B cell (primary cell): ENCODE measurements at regions not wholly inside any gene's neighbourhood (a gene's known extent, or its start where the extent isn't known, plus 50 kb on each side); places are given as distances from the start of the nearest gene placed in this dataset.

Source experiments
- EZH2 ChIP-seq: IDR thresholded peaks from 2 replicates; pipeline ENCODE4 v1.6.1; 2012; ENCODE audit warnings: borderline replicate concordance, low read depth, mild to moderate bottlenecking, moderate library complexity, low read length; ENCODE audit not compliant: insufficient read depth, poor library complexity, severe bottlenecking
- TF ChIP-seq, protein P1 (sequence below): fragments of 200-600 bp; IDR thresholded peaks from one replicate; pipeline ENCODE4 v1.8.0; 2022; ENCODE audit warnings: antibody characterized with exemption, mild to moderate bottlenecking

- TF ChIP-seq, protein P1, sequence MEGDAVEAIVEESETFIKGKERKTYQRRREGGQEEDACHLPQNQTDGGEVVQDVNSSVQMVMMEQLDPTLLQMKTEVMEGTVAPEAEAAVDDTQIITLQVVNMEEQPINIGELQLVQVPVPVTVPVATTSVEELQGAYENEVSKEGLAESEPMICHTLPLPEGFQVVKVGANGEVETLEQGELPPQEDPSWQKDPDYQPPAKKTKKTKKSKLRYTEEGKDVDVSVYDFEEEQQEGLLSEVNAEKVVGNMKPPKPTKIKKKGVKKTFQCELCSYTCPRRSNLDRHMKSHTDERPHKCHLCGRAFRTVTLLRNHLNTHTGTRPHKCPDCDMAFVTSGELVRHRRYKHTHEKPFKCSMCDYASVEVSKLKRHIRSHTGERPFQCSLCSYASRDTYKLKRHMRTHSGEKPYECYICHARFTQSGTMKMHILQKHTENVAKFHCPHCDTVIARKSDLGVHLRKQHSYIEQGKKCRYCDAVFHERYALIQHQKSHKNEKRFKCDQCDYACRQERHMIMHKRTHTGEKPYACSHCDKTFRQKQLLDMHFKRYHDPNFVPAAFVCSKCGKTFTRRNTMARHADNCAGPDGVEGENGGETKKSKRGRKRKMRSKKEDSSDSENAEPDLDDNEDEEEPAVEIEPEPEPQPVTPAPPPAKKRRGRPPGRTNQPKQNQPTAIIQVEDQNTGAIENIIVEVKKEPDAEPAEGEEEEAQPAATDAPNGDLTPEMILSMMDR, result no peak
- no peak for TF ChIP-seq EZH2
These were observed 198.9 kb upstream of the SLC27A6 start for GRCh38 chr5:128766406-128766805.
